ENCODE measurements at regions not wholly inside any gene's neighbourhood (a gene's known extent, or its start where the extent isn't known, plus 50 kb on each side); places are given as distances from the start of the nearest gene placed in this dataset.
A peak's percentile ranks its signal among the peaks of the same experiment; 100 is the strongest.

DNA sequence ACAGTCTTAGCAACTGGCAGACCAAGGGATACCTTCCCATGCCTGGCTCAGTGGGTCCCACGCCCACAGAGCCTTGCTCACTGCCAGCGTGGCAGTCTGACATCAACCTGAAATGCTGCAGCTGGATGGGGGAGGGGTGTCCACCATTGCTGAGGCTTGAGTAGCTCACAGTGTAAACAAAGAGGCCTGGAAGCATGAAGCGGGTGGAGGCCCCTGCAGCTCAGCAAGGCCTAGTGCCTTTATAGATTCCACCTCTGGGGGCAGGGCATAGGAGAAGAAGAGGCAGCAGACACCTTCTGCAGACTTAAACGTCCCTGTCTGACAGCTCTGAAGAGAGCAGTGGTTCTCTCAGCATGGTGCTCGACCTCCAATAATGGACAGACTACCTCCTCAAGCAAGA lies 263.2 kb downstream of the KIF2B start:
- Histone ChIP-seq H3K9ac (ENCODE audit: insufficient read depth, low read length) (no peak overlapping the region), H3K27ac (ENCODE audit: insufficient read depth, low read length) (no peak overlapping the region), H3K27me3 (ENCODE audit: control insufficient read depth, insufficient read depth, low read length) (no peaks in the 10 kb centered on the region), H3K9me3 (ENCODE audit: control insufficient read depth, insufficient read depth, low read depth, low read length) (no peaks in the 10 kb centered on the region), H3K4me1 (ENCODE audit: control insufficient read depth, extremely low read depth, insufficient read depth, low read length) (no peaks in the 10 kb centered on the region), H3K4me2 (ENCODE audit: extremely low read depth, insufficient read depth, low read length) (no peak overlapping the region), H3K36me3 (ENCODE audit: control insufficient read depth, insufficient read depth, low read length) (no peaks in the 10 kb centered on the region), H3K4me3 (replicated peaks in 1 of 4; ENCODE audit: control extremely low read depth in 1 of 4, insufficient read depth in 1 of 4, low read depth in 3 of 4, low read length in 4 of 4) (no peak overlapping the region), H3K79me2 (ENCODE audit: control insufficient read depth, insufficient read depth, low read length) (no peaks in the 10 kb centered on the region), H2AFZ (ENCODE audit: low read length) (no peak overlapping the region), H4K20me1 (ENCODE audit: control insufficient read depth, extremely low read depth, insufficient read depth, low read length) (no peaks in the 10 kb centered on the region)
- peak in 1 of 2 donors; percentile 36 for DNase-seq (ENCODE audit: low read depth in 2 of 2)
- TF ChIP-seq EZH2 (IDR thresholded peaks at IDR 0.05; ENCODE audit: low read length, missing control alignments) = no peak

DNA sequence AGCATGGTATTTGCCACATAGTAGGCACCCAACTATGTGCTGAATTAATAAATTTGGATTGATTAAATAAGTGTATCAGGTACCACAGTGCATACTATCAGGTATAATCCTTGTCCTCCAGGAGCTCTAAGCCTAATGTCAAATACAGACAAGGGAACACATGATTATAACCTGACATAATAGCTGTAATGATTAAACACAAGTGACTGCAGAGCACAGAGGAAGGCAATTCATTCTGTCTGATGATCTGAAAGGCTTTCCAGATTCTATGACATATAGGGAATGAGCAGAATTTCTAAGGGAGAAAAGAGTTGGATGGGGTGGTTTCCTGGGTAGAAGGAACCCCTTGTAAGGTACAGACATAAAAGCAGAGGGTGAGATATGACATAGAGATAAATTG lies 273.5 kb downstream of the KIF2B start:
- Histone ChIP-seq H3K27me3 (ENCODE audit: control insufficient read depth, insufficient read depth, low read length) (no peaks in the 10 kb centered on the region), H3K79me2 (ENCODE audit: control insufficient read depth, insufficient read depth, low read length) (no peaks in the 10 kb centered on the region), H3K27ac (ENCODE audit: insufficient read depth, low read length) (no peak overlapping the region), H3K9ac (ENCODE audit: insufficient read depth, low read length) (no peak overlapping the region), H3K4me3 (replicated peaks in 1 of 4; ENCODE audit: control extremely low read depth in 1 of 4, insufficient read depth in 1 of 4, low read depth in 3 of 4, low read length in 4 of 4) (no peak overlapping the region), H3K36me3 (ENCODE audit: control insufficient read depth, insufficient read depth, low read length) (no peaks in the 10 kb centered on the region), H4K20me1 (ENCODE audit: control insufficient read depth, extremely low read depth, insufficient read depth, low read length) (no peaks in the 10 kb centered on the region), H2AFZ (ENCODE audit: low read length) (no peak overlapping the region), H3K4me1 (ENCODE audit: control insufficient read depth, extremely low read depth, insufficient read depth, low read length) (no peaks in the 10 kb centered on the region), H3K4me2 (ENCODE audit: extremely low read depth, insufficient read depth, low read length) (no peak overlapping the region), H3K9me3 (ENCODE audit: control insufficient read depth, insufficient read depth, low read depth, low read length) (no peaks in the 10 kb centered on the region)
- TF ChIP-seq EZH2 (IDR thresholded peaks at IDR 0.05; ENCODE audit: low read length, missing control alignments) (no peak), CTCF (conservative IDR thresholded peaks at IDR 0.05 in 1 of 2, IDR thresholded peaks at IDR 0.05 in 1 of 2; ENCODE audit: low read depth in 1 of 2, low read length in 2 of 2) (no peak)
- DNase-seq (ENCODE audit: low read depth in 2 of 2) = no peak

DNA sequence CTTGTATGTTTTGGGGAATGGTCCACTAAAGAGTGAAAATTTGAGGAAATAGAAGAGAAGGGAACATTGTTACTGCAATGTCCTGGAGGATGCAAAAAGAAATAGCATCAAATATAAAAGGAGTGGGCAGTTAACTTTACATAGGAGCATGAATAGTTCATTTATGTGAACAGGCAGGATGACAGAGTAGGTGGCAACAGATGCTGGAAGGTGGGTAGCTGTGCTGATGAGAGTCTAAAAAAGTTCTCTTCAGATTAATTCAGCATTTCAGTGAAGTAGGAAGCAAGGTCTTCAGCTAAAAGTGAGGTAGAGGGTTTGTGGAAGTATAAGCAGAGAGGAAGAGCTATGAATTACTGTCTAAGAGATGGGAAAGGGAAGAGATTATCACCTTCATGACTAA lies 276.5 kb downstream of the KIF2B start:
- TF ChIP-seq EZH2 (IDR thresholded peaks at IDR 0.05; ENCODE audit: low read length, missing control alignments) (no peak), CTCF (conservative IDR thresholded peaks at IDR 0.05 in 1 of 2, IDR thresholded peaks at IDR 0.05 in 1 of 2; ENCODE audit: low read depth in 1 of 2, low read length in 2 of 2) (no peak)
- no peaks in the 10 kb centered on the region for H3K9me3 ChIP-seq (ENCODE audit: control insufficient read depth, insufficient read depth, low read depth, low read length)
- no peak overlapping the region for H3K4me3 ChIP-seq (replicated peaks in 1 of 4; ENCODE audit: control extremely low read depth in 1 of 4, insufficient read depth in 1 of 4, low read depth in 3 of 4, low read length in 4 of 4)
- DNase-seq (ENCODE audit: low read depth in 2 of 2) = no peak
- no peak overlapping the region for H3K4me2 ChIP-seq (ENCODE audit: extremely low read depth, insufficient read depth, low read length)
- H3K27ac ChIP-seq (ENCODE audit: insufficient read depth, low read length) = no peak overlapping the region
- H4K20me1 ChIP-seq (ENCODE audit: control insufficient read depth, extremely low read depth, insufficient read depth, low read length) = no peaks in the 10 kb centered on the region
- no peaks in the 10 kb centered on the region for H3K36me3 ChIP-seq (ENCODE audit: control insufficient read depth, insufficient read depth, low read length)
- no peaks in the 10 kb centered on the region for H3K4me1 ChIP-seq (ENCODE audit: control insufficient read depth, extremely low read depth, insufficient read depth, low read length)
- H2AFZ ChIP-seq (ENCODE audit: low read length) = no peak overlapping the region
- no peaks in the 10 kb centered on the region for H3K27me3 ChIP-seq (ENCODE audit: control insufficient read depth, insufficient read depth, low read length)
- no peaks in the 10 kb centered on the region for H3K79me2 ChIP-seq (ENCODE audit: control insufficient read depth, insufficient read depth, low read length)
- H3K9ac ChIP-seq (ENCODE audit: insufficient read depth, low read length) = no peak overlapping the region
